GM23338 (cell line): ENCODE measurements at regions not wholly inside any gene's neighbourhood (a gene's known extent, or its start where the extent isn't known, plus 50 kb on each side); places are given as distances from the start of the nearest gene placed in this dataset.

Source experiments
- ATAC-seq: fragments of 200-7000 bp; cut with Tn5 transposase; 3 replicates; pipeline ENCODE4 v1.9.1; 2020
- DNase-seq: peaks from one replicate; pipeline ENCODE4 v3.0.0-alpha.2; 2015; ENCODE audit warnings: low spot score
- H2AFZ ChIP-seq: fragments of 200-600 bp; sonication (generic); 2 replicates; pipeline ENCODE4 v1.8.0; 2016; ENCODE audit warnings: antibody characterized with exemption, mild to moderate bottlenecking, moderate library complexity
- H3F3A ChIP-seq: fragments of 200-600 bp; sonication (generic); replicated peaks from 2 replicates; pipeline ENCODE4 v1.8.0; 2017; ENCODE audit warnings: antibody characterized with exemption, mixed run types, low read depth
- H3K27ac ChIP-seq: fragments of 200-600 bp; sonication (generic); 2 replicates; pipeline ENCODE4 v1.6.1; 2016; ENCODE audit warnings: low read depth
- H3K27me3 ChIP-seq: fragments of 200-600 bp; sonication (generic); 2 replicates; pipeline ENCODE4 v1.8.0; 2016; ENCODE audit warnings: mild to moderate bottlenecking, mixed run types, moderate library complexity; ENCODE audit not compliant: insufficient read depth
- H3K36me3 ChIP-seq: fragments of 200-600 bp; sonication (generic); 2 replicates; pipeline ENCODE4 v1.8.0; 2016; ENCODE audit warnings: mild to moderate bottlenecking; ENCODE audit not compliant: insufficient read depth
- H3K4me1 ChIP-seq: fragments of 200-600 bp; sonication (generic); 2 replicates; pipeline ENCODE4 v1.8.0; 2016; ENCODE audit warnings: mild to moderate bottlenecking, moderate library complexity; ENCODE audit not compliant: insufficient read depth
- H3K4me2 ChIP-seq: fragments of 200-600 bp; sonication (generic); 2 replicates; pipeline ENCODE4 v1.7.1; 2017; ENCODE audit warnings: mixed run types
- H3K4me3 ChIP-seq: fragments of 200-600 bp; sonication (generic); 2 replicates; pipeline ENCODE4 v1.6.1; 2016; ENCODE audit warnings: mixed run types
- H3K79me2 ChIP-seq: fragments of 200-600 bp; sonication (generic); replicated peaks from 2 replicates; pipeline ENCODE4 v1.8.0; 2017; ENCODE audit warnings: mild to moderate bottlenecking; ENCODE audit not compliant: insufficient read depth
- H3K9me2 ChIP-seq: fragments of 200-600 bp; sonication (generic); 2 replicates; pipeline ENCODE4 v1.8.0; 2017; ENCODE audit not compliant: insufficient read depth
- H4K20me1 ChIP-seq: fragments of 200-600 bp; sonication (generic); replicated peaks from 2 replicates; pipeline ENCODE4 v1.8.0; 2017; ENCODE audit warnings: mild to moderate bottlenecking; ENCODE audit not compliant: insufficient read depth
- H3K27ac Mint-ChIP-seq: 2 replicates; pipeline ENCODE4 v1.8.0; 2020; ENCODE audit warnings: inconsistent platforms, mild to moderate bottlenecking, moderate library complexity, mixed read lengths
- H3K27me3 Mint-ChIP-seq: 3 replicates; pipeline ENCODE4 v1.8.0; 2022; ENCODE audit warnings: low read depth, mild to moderate bottlenecking, moderate library complexity, mixed read lengths, inconsistent platforms; ENCODE audit not compliant: insufficient read depth, poor library complexity
- H3K36me3 Mint-ChIP-seq: 3 replicates; pipeline ENCODE4 v1.8.0; 2021; ENCODE audit warnings: low read depth, mild to moderate bottlenecking, inconsistent platforms, moderate library complexity, mixed read lengths
- H3K4me1 Mint-ChIP-seq: 3 replicates; pipeline ENCODE4 v1.8.0; 2020; ENCODE audit warnings: mild to moderate bottlenecking, inconsistent platforms, mixed read lengths
- H3K4me3 Mint-ChIP-seq: 3 replicates; pipeline ENCODE4 v1.8.0; 2021; ENCODE audit warnings: moderate library complexity, mild to moderate bottlenecking, inconsistent platforms, mixed read lengths
- H3K9me3 Mint-ChIP-seq: 3 replicates; pipeline ENCODE4 v1.8.0; 2020; ENCODE audit warnings: moderate library complexity, mild to moderate bottlenecking, inconsistent platforms, mixed read lengths
- CREB1 ChIP-seq: fragments of 250-450 bp; sonication (Bioruptor Pico); IDR thresholded peaks from 2 replicates; pipeline ENCODE4 v1.5.0; 2020; ENCODE audit warnings: low read depth, mild to moderate bottlenecking, moderate library complexity
- ETS1 ChIP-seq: IDR thresholded peaks from 2 replicates; pipeline ENCODE4 v1.6.1; 2016; ENCODE audit warnings: antibody characterized with exemption
- EZH2phosphoT487 ChIP-seq: fragments of 200-600 bp; sonication (generic); IDR thresholded peaks from one replicate; pipeline ENCODE4 v1.8.1; 2018; ENCODE audit warnings: antibody characterized with exemption; ENCODE audit not compliant: unreplicated experiment
- JUNB ChIP-seq: IDR thresholded peaks from one replicate; pipeline ENCODE4 v1.6.1; 2016; ENCODE audit warnings: antibody characterized with exemption; ENCODE audit not compliant: unreplicated experiment
- NANOG ChIP-seq: IDR thresholded peaks from 2 replicates; pipeline ENCODE4 v1.6.1; 2016; ENCODE audit warnings: antibody characterized with exemption, borderline replicate concordance
- POLR2AphosphoS5 ChIP-seq: IDR thresholded peaks from 2 replicates; pipeline ENCODE4 v1.6.1; 2016; ENCODE audit warnings: antibody characterized with exemption, low read depth
- REST ChIP-seq: IDR thresholded peaks from one replicate; pipeline ENCODE4 v1.6.1; 2018; ENCODE audit warnings: antibody characterized with exemption; ENCODE audit not compliant: unreplicated experiment
- STAT1 ChIP-seq: IDR thresholded peaks from one replicate; pipeline ENCODE4 v1.6.1; 2016; ENCODE audit warnings: antibody characterized with exemption; ENCODE audit not compliant: unreplicated experiment
- ZNF114 ChIP-seq: fragments of 250-450 bp; sonication (Bioruptor Pico); IDR thresholded peaks from 2 replicates; pipeline ENCODE4 v1.5.0; 2020; ENCODE audit warnings: mild to moderate bottlenecking, moderate library complexity
- ZNF331 ChIP-seq: fragments of 250-450 bp; sonication (Bioruptor Pico); IDR thresholded peaks from 2 replicates; pipeline ENCODE4 v1.5.0; 2020; ENCODE audit warnings: low read depth, mild to moderate bottlenecking, moderate library complexity
- ZNF462 ChIP-seq: fragments of 250-450 bp; sonication (Bioruptor Pico); IDR thresholded peaks from 2 replicates; pipeline ENCODE4 v1.5.0; 2020; ENCODE audit warnings: mild to moderate bottlenecking, moderate library complexity

- Mint-ChIP-seq H3K27me3 (no peaks in the 10 kb centered on the region), H3K27ac (no peak overlapping the region), H3K36me3 (peaks cover 19% of the 10 kb centered on the region; the same call in 2 of the 3 replicates), H3K4me1 (peaks cover 4% of the 10 kb centered on the region; the same call in 1 of the 3 replicates), H3K9me3 (peaks cover 27% of the 10 kb centered on the region; the same call in 2 of the 3 replicates), H3K4me3 (no peak overlapping the region)
- H4K20me1 ChIP-seq, result no peaks in the 10 kb centered on the region
- no peak overlapping the region for H2AFZ ChIP-seq
- no peak overlapping the region for H3K4me3 ChIP-seq
- DNase-seq (no peak), ATAC-seq (no peak)
- H3K4me1 ChIP-seq, result no peaks in the 10 kb centered on the region
- H3K9me2 ChIP-seq, result no peaks in the 10 kb centered on the region
- no peaks in the 10 kb centered on the region for H3K27me3 ChIP-seq
- no peaks in the 10 kb centered on the region for H3K36me3 ChIP-seq
- H3K4me2 ChIP-seq, result no peak overlapping the region
- H3F3A ChIP-seq, result no peaks in the 10 kb centered on the region
- H3K27ac ChIP-seq, result no peak overlapping the region
- TF ChIP-seq ZNF462 (CRISPR knock-in tag), result no peak
- TF ChIP-seq CREB1 (CRISPR knock-in tag), result no peak
- TF ChIP-seq ZNF114, result no peak
- TF ChIP-seq STAT1, result no peak
- no peak for TF ChIP-seq NANOG
- TF ChIP-seq ETS1, result no peak
- H3K79me2 ChIP-seq, result no peaks in the 10 kb centered on the region
These were observed 533.3 kb downstream of the TMA16 start for GRCh38 chr4:164027805-164028204.

GRCh38 chr4:164039482-164039881 is 545.0 kb downstream of the TMA16 start:
- H3K27ac Mint-ChIP-seq, result no peak overlapping the region
- H3K27me3 ChIP-seq, result no peaks in the 10 kb centered on the region
- H3K36me3 ChIP-seq, result peaks cover 10% of the 10 kb centered on the region; the same call in 1 of the 2 replicates
- ATAC-seq, result no peak
- no peak overlapping the region for H3K4me3 Mint-ChIP-seq
- no peak overlapping the region for H3K4me3 ChIP-seq
- DNase-seq, result no peak
- no peaks in the 10 kb centered on the region for H3K79me2 ChIP-seq
- no peak for TF ChIP-seq STAT1
- no peak for TF ChIP-seq ZNF331
- no peak for TF ChIP-seq JUNB
- no peak for TF ChIP-seq POLR2AphosphoS5
- no peak for TF ChIP-seq ETS1
- TF ChIP-seq REST, result no peak
- TF ChIP-seq ZNF114, result no peak
- TF ChIP-seq EZH2phosphoT487, result no peak
- H3K4me1 Mint-ChIP-seq, result no peaks in the 10 kb centered on the region
- H3K27me3 Mint-ChIP-seq, result no peaks in the 10 kb centered on the region
- no peaks in the 10 kb centered on the region for H3F3A ChIP-seq
- H3K4me2 ChIP-seq, result no peak overlapping the region
- H2AFZ ChIP-seq, result no peak overlapping the region
- H3K36me3 Mint-ChIP-seq, result peaks cover 23% of the 10 kb centered on the region
- peaks cover 28% of the 10 kb centered on the region for H3K9me3 Mint-ChIP-seq
- H3K9me2 ChIP-seq, result no peaks in the 10 kb centered on the region
- H3K27ac ChIP-seq, result no peak overlapping the region
- H3K4me1 ChIP-seq, result no peaks in the 10 kb centered on the region
- H4K20me1 ChIP-seq, result no peaks in the 10 kb centered on the region
